Stomach smooth muscle (tissue), 2 donors: ENCODE measurements at regions not wholly inside any gene's neighbourhood (a gene's known extent, or its start where the extent isn't known, plus 50 kb on each side); places are given as distances from the start of the nearest gene placed in this dataset.

ENCODE experiments used
- H3K27ac ChIP-seq: one replicate; pipeline ENCODE4 v1.7.0; 2013; ENCODE audit warnings: mild to moderate bottlenecking, low read length, inconsistent platforms
- H3K27me3 ChIP-seq, 2 donors: one replicate each; pipeline ENCODE4 v1.7.0; 2013; ENCODE audit warnings: low read length in 2 of 2; ENCODE audit not compliant: insufficient read depth in 2 of 2, control insufficient read depth in 1 of 2
- H3K36me3 ChIP-seq, 2 donors: one replicate each; pipeline ENCODE4 v1.7.0; 2013; ENCODE audit warnings: low read length in 2 of 2; ENCODE audit not compliant: control insufficient read depth in 2 of 2, insufficient read depth in 2 of 2
- H3K4me1 ChIP-seq: one replicate; pipeline ENCODE4 v1.7.0; 2013; ENCODE audit warnings: low read length; ENCODE audit not compliant: control insufficient read depth, insufficient read depth
- H3K4me3 ChIP-seq, 2 donors: one replicate each; pipeline ENCODE4 v1.7.0; 2013; ENCODE audit warnings: low read length in 2 of 2
- H3K9ac ChIP-seq, 2 donors: one replicate each; pipeline ENCODE4 v1.7.0; 2013; ENCODE audit warnings: low read length in 2 of 2, mild to moderate bottlenecking in 1 of 2
- H3K9me3 ChIP-seq, 2 donors: one replicate each; pipeline ENCODE4 v1.7.0; 2013; ENCODE audit warnings: low read length in 2 of 2; ENCODE audit not compliant: control insufficient read depth in 2 of 2
- donor health status: healthy.
- donor health status: Pancreatic carcinoma.

DNA sequence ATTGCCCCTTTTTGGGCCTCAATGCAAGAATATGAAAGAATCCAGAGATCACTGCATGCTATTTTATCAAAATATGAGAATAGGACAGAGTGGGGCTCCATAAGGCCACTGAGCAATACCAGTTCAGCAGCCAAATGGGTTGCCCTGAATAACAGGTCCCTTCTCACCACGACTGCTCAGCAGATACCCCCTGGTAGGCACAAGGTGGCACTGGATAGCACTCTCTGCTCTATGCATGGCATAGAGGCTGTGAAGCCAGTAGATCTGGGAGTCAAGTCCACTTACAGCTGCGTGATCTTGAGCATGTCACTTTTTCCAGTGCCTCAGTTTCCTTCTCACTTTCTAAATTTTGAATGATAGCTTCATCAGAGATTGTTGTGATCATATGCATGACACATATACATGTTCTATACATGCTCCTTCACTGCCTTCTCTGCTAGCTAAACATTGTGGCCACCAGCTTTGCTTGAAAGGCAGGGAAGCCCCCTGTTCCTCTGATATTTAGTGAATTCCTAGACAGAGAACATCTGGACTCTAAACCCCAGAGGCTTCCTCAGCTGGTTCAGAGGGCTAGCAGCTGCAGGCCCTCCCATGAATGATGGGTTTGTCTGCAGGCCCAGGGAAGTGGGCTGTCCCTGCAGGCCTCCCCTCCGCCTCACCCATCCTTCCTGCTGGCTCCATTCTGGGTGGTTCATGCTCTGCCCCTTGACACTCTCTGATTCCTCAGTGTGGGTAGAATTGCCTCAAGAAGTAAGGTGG, 84.9 kb upstream of the ASIC2 start:
- no peaks in the 10 kb centered on the region for H3K27me3 ChIP-seq
- H3K4me1 ChIP-seq, result no peaks in the 10 kb centered on the region
- H3K36me3 ChIP-seq, result no peaks in the 10 kb centered on the region
- no peaks in the 10 kb centered on the region for H3K9me3 ChIP-seq
- H3K27ac ChIP-seq, result no peak overlapping the region
- H3K4me3 ChIP-seq, result no peak overlapping the region
- no peak overlapping the region for H3K9ac ChIP-seq

DNA sequence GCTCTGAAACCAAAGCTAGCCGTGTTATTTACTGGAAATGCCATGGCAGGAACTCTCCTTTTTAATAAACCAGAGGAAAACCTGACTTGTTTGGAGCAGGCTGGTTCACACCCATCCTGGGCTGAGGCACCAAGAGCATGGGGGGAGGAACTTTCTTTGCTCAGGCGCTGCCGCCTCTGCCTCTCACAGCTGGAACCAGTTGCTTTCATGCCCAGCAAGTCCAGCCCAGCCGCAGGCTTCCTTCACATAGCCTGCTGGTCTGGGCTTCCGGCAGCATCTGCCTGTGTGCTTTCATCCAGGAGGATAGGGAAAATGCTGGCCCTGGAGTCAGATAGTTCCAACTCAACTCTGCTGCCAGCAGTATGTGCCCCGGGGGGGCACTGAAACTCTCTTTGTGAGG, 88.1 kb upstream of the ASIC2 start:
- no peaks in the 10 kb centered on the region for H3K27me3 ChIP-seq
- H3K27ac ChIP-seq, result no peak overlapping the region
- no peaks in the 10 kb centered on the region for H3K36me3 ChIP-seq
- H3K4me3 ChIP-seq, result no peak overlapping the region
- H3K9me3 ChIP-seq, result no peaks in the 10 kb centered on the region
- no peaks in the 10 kb centered on the region for H3K4me1 ChIP-seq
- no peak overlapping the region for H3K9ac ChIP-seq

DNA sequence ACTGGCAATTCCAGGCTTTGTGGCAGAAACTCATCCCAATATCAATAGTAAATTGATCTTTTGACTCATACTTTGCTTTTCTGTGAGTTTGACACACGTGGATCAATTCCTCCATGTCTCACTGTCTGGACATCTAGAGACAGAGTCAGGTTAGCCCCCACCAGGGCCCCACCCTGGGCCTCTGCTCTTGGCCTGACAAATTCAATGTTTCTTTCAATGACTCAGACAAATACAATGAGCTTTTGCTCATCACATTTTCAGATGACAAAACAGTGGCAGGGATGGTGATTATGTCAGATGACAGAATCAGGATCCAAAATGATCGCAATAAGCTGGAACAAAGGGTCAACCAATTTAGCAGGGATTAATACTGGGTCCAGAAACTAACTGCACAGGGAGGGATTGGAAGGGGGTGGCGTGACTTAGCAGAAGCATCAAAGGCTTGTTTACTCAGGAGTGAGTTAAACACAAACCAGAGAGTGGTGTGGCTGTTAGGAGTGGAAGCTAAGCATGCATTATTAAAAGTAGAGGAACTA, 90.5 kb upstream of the ASIC2 start:
- H3K9ac ChIP-seq, result no peak overlapping the region
- H3K36me3 ChIP-seq, result no peaks in the 10 kb centered on the region
- no peak overlapping the region for H3K27ac ChIP-seq
- no peak overlapping the region for H3K4me3 ChIP-seq
- H3K9me3 ChIP-seq, result no peaks in the 10 kb centered on the region
- peaks cover 0 to 2% of the 10 kb centered on the region in 2 donors for H3K27me3 ChIP-seq
- no peaks in the 10 kb centered on the region for H3K4me1 ChIP-seq

DNA sequence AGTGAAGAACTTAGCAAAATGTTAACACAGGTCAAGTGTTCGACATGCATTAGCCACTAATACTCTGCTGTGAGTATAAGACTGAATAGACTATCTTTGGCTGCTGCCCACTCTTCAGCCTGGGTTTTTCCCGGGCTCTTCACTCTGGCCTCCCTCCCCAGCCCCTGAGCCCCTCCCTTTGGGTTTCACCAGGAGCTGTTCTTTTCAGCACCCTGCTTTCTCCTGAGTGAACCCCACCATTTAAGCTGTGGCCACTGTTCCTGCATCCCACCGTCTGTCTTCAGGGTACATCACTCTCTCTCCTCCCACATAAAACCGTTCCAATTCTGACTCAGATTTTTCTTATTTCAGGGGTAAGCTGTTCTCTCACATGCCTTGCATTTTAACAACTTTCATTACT, 92.0 kb upstream of the ASIC2 start:
- Histone ChIP-seq H3K27me3 (peaks cover 0 to 2% of the 10 kb centered on the region in 2 donors), H3K4me3 (no peak overlapping the region), H3K9ac (no peak overlapping the region), H3K27ac (no peak overlapping the region), H3K4me1 (no peaks in the 10 kb centered on the region), H3K36me3 (no peaks in the 10 kb centered on the region), H3K9me3 (no peaks in the 10 kb centered on the region)

DNA sequence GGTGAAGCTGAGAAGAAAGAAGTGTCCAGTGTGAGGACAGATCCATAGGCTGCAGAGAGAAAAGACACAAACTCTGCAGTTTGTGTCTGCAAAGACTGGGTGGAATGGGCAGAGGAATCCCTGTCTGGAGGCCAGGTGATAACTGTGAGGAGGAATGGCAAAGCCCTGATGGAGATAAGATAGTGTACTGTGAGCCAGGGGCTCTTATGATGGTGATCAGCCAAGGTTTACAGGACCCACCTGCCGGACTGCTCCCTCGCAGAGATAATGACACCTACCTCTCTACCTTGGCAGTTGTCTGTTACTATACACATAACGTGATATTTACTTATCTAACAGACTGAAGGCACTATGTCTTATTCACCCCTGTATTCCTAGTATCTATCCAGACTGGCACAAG, 92.6 kb upstream of the ASIC2 start:
- no peaks in the 10 kb centered on the region for H3K9me3 ChIP-seq
- H3K9ac ChIP-seq, result no peak overlapping the region
- H3K27ac ChIP-seq, result no peak overlapping the region
- H3K4me1 ChIP-seq, result no peaks in the 10 kb centered on the region
- H3K27me3 ChIP-seq, result peaks cover 0 to 2% of the 10 kb centered on the region in 2 donors
- no peaks in the 10 kb centered on the region for H3K36me3 ChIP-seq
- H3K4me3 ChIP-seq, result no peak overlapping the region

DNA sequence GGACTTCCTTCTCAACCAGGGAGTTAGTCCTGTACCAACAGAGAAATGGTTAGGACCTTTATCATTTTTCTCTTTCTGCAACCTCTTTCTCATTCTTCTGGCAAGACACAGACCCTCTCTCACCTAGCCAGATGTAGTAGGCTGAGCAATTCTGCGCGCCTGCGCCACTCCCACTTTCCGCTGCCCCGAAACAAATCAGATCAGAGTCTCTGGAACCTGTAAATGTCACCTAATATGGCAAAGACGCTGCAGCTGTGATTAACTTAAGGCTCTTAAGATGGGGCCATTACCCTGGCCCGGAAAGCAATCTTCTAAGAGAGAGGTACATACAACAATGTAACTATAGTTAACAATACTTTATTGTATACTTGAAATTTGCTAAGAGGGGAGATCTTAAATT, 94.3 kb upstream of the ASIC2 start:
- Histone ChIP-seq H3K9ac (no peak overlapping the region), H3K4me1 (no peaks in the 10 kb centered on the region), H3K27me3 (peaks cover 0 to 2% of the 10 kb centered on the region in 2 donors), H3K4me3 (no peak overlapping the region), H3K36me3 (no peaks in the 10 kb centered on the region), H3K27ac (no peak overlapping the region), H3K9me3 (no peaks in the 10 kb centered on the region)

DNA sequence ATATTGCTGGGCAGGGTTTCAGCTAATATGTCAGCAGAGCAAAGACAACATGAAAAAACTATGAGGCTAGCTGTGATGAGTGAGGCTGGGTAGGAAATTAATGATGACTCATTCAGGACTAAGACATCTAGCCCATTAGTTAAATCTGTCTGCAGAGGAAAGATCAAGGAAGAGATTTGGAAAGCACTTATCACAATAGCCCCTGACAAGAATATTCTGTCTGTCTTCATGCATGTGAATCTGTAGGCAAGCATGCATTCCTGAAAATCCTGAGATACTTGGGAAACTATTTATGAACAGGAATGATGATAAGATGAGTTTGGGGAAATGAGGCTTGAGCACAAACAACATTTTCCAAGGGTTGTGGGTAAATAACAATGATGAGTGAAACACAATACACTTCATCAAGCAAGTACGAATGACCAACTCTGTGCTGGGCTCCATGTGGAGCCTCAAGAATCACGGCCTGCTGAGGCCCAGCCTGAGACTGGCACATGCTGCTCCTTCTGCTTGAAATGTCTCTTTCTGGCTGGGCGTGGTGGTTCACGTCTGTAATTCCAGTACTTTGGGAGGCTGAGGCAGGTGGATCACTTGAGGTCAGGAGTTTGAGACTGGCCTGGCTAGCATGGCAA, 96.5 kb upstream of the ASIC2 start:
- Histone ChIP-seq H3K9me3 (no peaks in the 10 kb centered on the region), H3K4me3 (no peak overlapping the region), H3K27ac (no peak overlapping the region), H3K4me1 (no peaks in the 10 kb centered on the region), H3K36me3 (no peaks in the 10 kb centered on the region), H3K9ac (no peak overlapping the region), H3K27me3 (peaks cover 0 to 2% of the 10 kb centered on the region in 2 donors)

DNA sequence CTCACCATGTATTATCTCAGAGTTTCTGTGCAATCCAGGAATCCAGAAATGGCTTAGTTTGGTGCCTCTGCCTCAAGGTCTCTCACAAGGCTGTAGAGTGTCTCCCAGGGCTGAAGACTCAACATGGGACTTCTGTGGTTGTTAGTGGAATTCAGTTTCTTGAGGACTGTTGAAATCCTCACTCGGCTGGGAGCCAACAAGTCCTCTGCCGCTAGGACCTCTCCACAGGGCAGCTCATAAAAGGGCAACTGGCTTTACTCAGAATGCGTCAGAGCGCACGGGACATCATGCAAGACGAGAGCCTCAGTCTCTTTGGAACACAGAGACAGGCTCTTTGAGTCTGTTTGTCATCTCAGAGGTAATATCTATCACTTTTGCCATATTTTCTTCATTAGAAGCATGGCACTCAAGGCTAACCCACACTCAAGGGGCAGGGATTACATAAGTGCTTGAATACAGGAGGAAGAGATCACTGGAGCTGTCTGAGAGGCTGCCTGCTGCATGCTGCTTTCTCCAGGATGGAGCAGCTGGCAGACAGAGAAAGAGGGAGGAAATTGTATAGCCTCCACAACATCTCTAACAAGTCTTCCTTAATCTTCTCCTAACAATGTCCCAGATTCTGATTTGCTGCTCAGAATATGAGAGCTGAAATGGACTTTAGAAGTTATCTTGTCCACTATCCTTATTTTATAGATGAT, 97.5 kb upstream of the ASIC2 start:
- H3K9me3 ChIP-seq, result no peaks in the 10 kb centered on the region
- no peaks in the 10 kb centered on the region for H3K36me3 ChIP-seq
- H3K27me3 ChIP-seq, result peaks cover 0 to 2% of the 10 kb centered on the region in 2 donors
- H3K4me1 ChIP-seq, result no peaks in the 10 kb centered on the region
- no peak overlapping the region for H3K9ac ChIP-seq
- H3K4me3 ChIP-seq, result no peak overlapping the region
- no peak overlapping the region for H3K27ac ChIP-seq

DNA sequence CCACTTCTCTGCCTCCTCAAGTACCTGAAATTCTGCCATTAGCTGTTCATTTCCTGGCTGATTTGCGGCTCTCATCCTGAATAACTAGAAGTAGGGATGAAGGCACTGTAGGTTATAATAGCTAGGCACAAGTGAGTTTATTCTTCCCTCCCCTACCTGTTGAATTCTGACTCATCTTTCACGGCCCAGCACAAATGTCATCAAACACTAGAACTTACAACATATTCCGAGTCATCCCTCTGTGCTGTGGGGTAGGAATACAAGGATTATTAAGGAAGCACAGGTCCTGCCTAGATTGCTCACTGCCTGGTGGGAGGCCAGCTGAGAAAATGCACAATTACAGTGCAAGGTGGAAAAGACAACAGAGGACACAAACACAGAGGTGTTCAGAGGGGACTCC, 103.7 kb upstream of the ASIC2 start:
- Histone ChIP-seq H3K9ac (no peak overlapping the region), H3K4me1 (no peaks in the 10 kb centered on the region), H3K36me3 (no peaks in the 10 kb centered on the region), H3K27ac (no peak overlapping the region), H3K9me3 (no peaks in the 10 kb centered on the region), H3K27me3 (no peaks in the 10 kb centered on the region), H3K4me3 (no peak overlapping the region)

DNA sequence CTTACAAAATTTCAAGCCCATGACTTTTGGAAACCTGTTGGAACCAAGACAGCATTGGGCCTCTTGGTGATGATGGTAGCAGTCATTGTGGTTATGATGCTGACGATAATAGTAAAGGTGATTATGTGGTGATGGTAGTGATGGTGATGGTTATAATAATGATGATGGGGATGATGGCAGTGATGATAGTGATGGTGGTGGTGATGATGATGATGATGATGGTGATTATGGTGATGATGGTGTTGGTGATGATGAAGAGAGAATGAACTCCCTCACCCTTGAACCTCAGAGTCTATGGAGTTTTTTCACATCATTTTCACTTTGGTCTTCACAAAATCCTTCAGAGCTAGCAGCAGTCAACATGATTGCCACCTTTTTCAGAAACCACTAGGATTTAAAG, 105.3 kb upstream of the ASIC2 start:
- H3K9ac ChIP-seq, result no peak overlapping the region
- no peak overlapping the region for H3K27ac ChIP-seq
- H3K4me1 ChIP-seq, result no peaks in the 10 kb centered on the region
- no peaks in the 10 kb centered on the region for H3K27me3 ChIP-seq
- H3K9me3 ChIP-seq, result no peaks in the 10 kb centered on the region
- no peak overlapping the region for H3K4me3 ChIP-seq
- H3K36me3 ChIP-seq, result no peaks in the 10 kb centered on the region
